Fibroblast of lung (primary cell): ENCODE measurements at regions not wholly inside any gene's neighbourhood (a gene's known extent, or its start where the extent isn't known, plus 50 kb on each side); places are given as distances from the start of the nearest gene placed in this dataset.

ENCODE experiments used
- DNase-seq, 2 donors: peaks; one replicate each; pipeline versions ENCODE4 v3.0.0 to v3.0.0-alpha.2; 2010; ENCODE audit warnings: low read depth in 2 of 2
- H2AFZ ChIP-seq: 2 replicates; pipeline ENCODE4 v1.5.1; 2012; ENCODE audit warnings: low read length, control low read depth, inconsistent platforms
- H3K27ac ChIP-seq: 2 replicates; pipeline ENCODE4 v1.5.1; 2011; ENCODE audit warnings: low read length, control low read depth; ENCODE audit not compliant: insufficient read depth
- H3K27me3 ChIP-seq: 2 replicates; pipeline ENCODE4 v1.5.1; 2011; ENCODE audit warnings: mild to moderate bottlenecking, low read length; ENCODE audit not compliant: control insufficient read depth, insufficient read depth
- H3K36me3 ChIP-seq: 2 replicates; pipeline ENCODE4 v1.5.1; 2011; ENCODE audit warnings: low read length; ENCODE audit not compliant: control insufficient read depth, insufficient read depth
- H3K4me1 ChIP-seq: 2 replicates; pipeline ENCODE4 v1.5.1; 2011; ENCODE audit warnings: low read length; ENCODE audit not compliant: control insufficient read depth, insufficient read depth; ENCODE audit errors: extremely low read depth
- H3K4me2 ChIP-seq: 2 replicates; pipeline ENCODE4 v1.5.1; 2011; ENCODE audit warnings: low read length, control low read depth; ENCODE audit not compliant: insufficient read depth; ENCODE audit errors: extremely low read depth
- H3K4me3 ChIP-seq, 4 experiments: fragments of 200-600 bp in 1 of 4; sonication (generic) in 1 of 4; replicated peaks in 1 of 4; 2 replicates each; pipeline ENCODE4 v1.5.1; 2011 to 2016; ENCODE audit warnings: low read length in 4 of 4, low read depth in 3 of 4, mild to moderate bottlenecking in 3 of 4, control low read depth in 2 of 4, inconsistent platforms in 1 of 4, mixed read lengths in 1 of 4; ENCODE audit not compliant: insufficient read depth in 1 of 4; ENCODE audit errors: control extremely low read depth in 1 of 4
- H3K79me2 ChIP-seq: 2 replicates; pipeline ENCODE4 v1.5.1; 2012; ENCODE audit warnings: mild to moderate bottlenecking, low read length, inconsistent platforms; ENCODE audit not compliant: control insufficient read depth, insufficient read depth
- H3K9ac ChIP-seq: 2 replicates; pipeline ENCODE4 v1.5.1; 2011; ENCODE audit warnings: mild to moderate bottlenecking, low read length, control low read depth; ENCODE audit not compliant: insufficient read depth
- H3K9me3 ChIP-seq: 2 replicates; pipeline ENCODE4 v1.5.1; 2012; ENCODE audit warnings: low read depth, low read length; ENCODE audit not compliant: control insufficient read depth, insufficient read depth
- H4K20me1 ChIP-seq: 2 replicates; pipeline ENCODE4 v1.5.1; 2011; ENCODE audit warnings: low read length; ENCODE audit not compliant: control insufficient read depth, insufficient read depth; ENCODE audit errors: extremely low read depth
- CTCF ChIP-seq, 2 donors: IDR thresholded peaks in 1 of 2; conservative IDR thresholded peaks in 1 of 2; 1 replicate in 1 of 2; 2 replicates in 1 of 2; pipeline ENCODE4 v1.5.1; 2011 to 2012; ENCODE audit warnings: low read length in 2 of 2, control low read depth in 1 of 2, inconsistent platforms in 1 of 2, low read depth in 1 of 2, mild to moderate bottlenecking in 1 of 2
- EZH2 ChIP-seq: IDR thresholded peaks from 2 replicates; pipeline ENCODE4 v1.5.1; 2012; ENCODE audit warnings: low read length, control low read depth, mild to moderate bottlenecking; ENCODE audit errors: missing control alignments

GRCh38 chr13:31853643-31854326, 114.5 kb downstream of the RXFP2 start:
- H3K4me2 ChIP-seq, result no peak overlapping the region
- no peak overlapping the region for H3K9ac ChIP-seq
- no peak for DNase-seq
- no peaks in the 10 kb centered on the region for H3K9me3 ChIP-seq
- H2AFZ ChIP-seq, result no peak overlapping the region
- no peaks in the 10 kb centered on the region for H3K27me3 ChIP-seq
- H3K4me3 ChIP-seq, result no peak overlapping the region
- TF ChIP-seq CTCF (conservative IDR thresholded peaks at IDR 0.05 in 1 of 2, IDR thresholded peaks at IDR 0.05 in 1 of 2; ENCODE audit: low read depth in 1 of 2, low read length in 2 of 2), result no peak
- no peak for TF ChIP-seq EZH2
- no peak overlapping the region for H3K27ac ChIP-seq
- no peaks in the 10 kb centered on the region for H4K20me1 ChIP-seq
- no peaks in the 10 kb centered on the region for H3K4me1 ChIP-seq
- H3K79me2 ChIP-seq, result no peaks in the 10 kb centered on the region
- no peaks in the 10 kb centered on the region for H3K36me3 ChIP-seq

- H3K4me2 ChIP-seq, result no peak overlapping the region
- H4K20me1 ChIP-seq, result no peaks in the 10 kb centered on the region
- no peak overlapping the region for H2AFZ ChIP-seq
- TF ChIP-seq CTCF (conservative IDR thresholded peaks at IDR 0.05 in 1 of 2, IDR thresholded peaks at IDR 0.05 in 1 of 2; ENCODE audit: low read depth in 1 of 2, low read length in 2 of 2), result no peak
- TF ChIP-seq EZH2, result no peak
- no peaks in the 10 kb centered on the region for H3K79me2 ChIP-seq
- H3K27ac ChIP-seq, result no peak overlapping the region
- H3K9ac ChIP-seq, result no peak overlapping the region
- no peaks in the 10 kb centered on the region for H3K4me1 ChIP-seq
- no peak overlapping the region for H3K4me3 ChIP-seq
- no peaks in the 10 kb centered on the region for H3K27me3 ChIP-seq
- no peaks in the 10 kb centered on the region for H3K36me3 ChIP-seq
- peak in 1 of 2 donors; percentile 8 for DNase-seq
- H3K9me3 ChIP-seq, result no peaks in the 10 kb centered on the region
Observed at GRCh38 chr13:31859571-31859970, 120.2 kb downstream of the RXFP2 start.

- H3K9me3 ChIP-seq, result no peaks in the 10 kb centered on the region
- no peak overlapping the region for H3K4me3 ChIP-seq
- no peak for DNase-seq
- TF ChIP-seq CTCF (conservative IDR thresholded peaks at IDR 0.05 in 1 of 2, IDR thresholded peaks at IDR 0.05 in 1 of 2; ENCODE audit: low read depth in 1 of 2, low read length in 2 of 2), result no peak
- no peak for TF ChIP-seq EZH2
- no peak overlapping the region for H3K27ac ChIP-seq
- H3K36me3 ChIP-seq, result no peaks in the 10 kb centered on the region
- H3K9ac ChIP-seq, result no peak overlapping the region
- H3K4me2 ChIP-seq, result no peak overlapping the region
- no peaks in the 10 kb centered on the region for H3K27me3 ChIP-seq
- no peak overlapping the region for H2AFZ ChIP-seq
- no peaks in the 10 kb centered on the region for H4K20me1 ChIP-seq
- no peaks in the 10 kb centered on the region for H3K79me2 ChIP-seq
- no peaks in the 10 kb centered on the region for H3K4me1 ChIP-seq
Observed at GRCh38 chr13:31860002-31860401, 120.7 kb downstream of the RXFP2 start.
